Stimulated activated naive B cell treated with anti-CD40 and anti-IgM and Interleukin-4, amounts not matched to agents 10 μg/mL and 1 μg/mL and 100 μg/mL, for 72 hours (primary cell): ENCODE measurements at regions not wholly inside any gene's neighbourhood (a gene's known extent, or its start where the extent isn't known, plus 50 kb on each side); places are given as distances from the start of the nearest gene placed in this dataset.
A peak's percentile ranks its signal among the peaks of the same experiment; 100 is the strongest.
"Not testable (repeated sequence)": the region's sequence is repeated elsewhere in the genome, so short reads cannot be mapped to it uniquely, and the experiment has no call there.

Experiments used
- ATAC-seq, 2 donors: fragments of 150-1000 bp; cut with Tn5 transposase; replicated peaks; 2 replicates each; pipeline ENCODE4 v1.10.0; 2021; ENCODE audit warnings: moderate library complexity in 1 of 2
- DNase-seq: peaks from one replicate; pipeline ENCODE4 v3.0.0; 2021
- H3K27ac Mint-ChIP-seq: one replicate; pipeline ENCODE4 v1.8.0; 2022; ENCODE audit warnings: mild to moderate bottlenecking, mixed read lengths
- H3K27me3 Mint-ChIP-seq, 2 donors: one replicate each; pipeline ENCODE4 v1.8.0; 2022; ENCODE audit warnings: mixed read lengths in 2 of 2
- H3K36me3 Mint-ChIP-seq, 2 donors: one replicate each; pipeline ENCODE4 v1.8.0; 2022; ENCODE audit warnings: mixed read lengths in 2 of 2, mild to moderate bottlenecking in 1 of 2
- H3K4me1 Mint-ChIP-seq, 2 donors: one replicate each; pipeline ENCODE4 v1.8.0; 2022; ENCODE audit warnings: mixed read lengths in 2 of 2, mild to moderate bottlenecking in 1 of 2
- H3K4me3 Mint-ChIP-seq, 2 donors: one replicate each; pipeline ENCODE4 v1.8.0; 2022; ENCODE audit warnings: mild to moderate bottlenecking in 2 of 2, mixed read lengths in 2 of 2, moderate library complexity in 1 of 2
- H3K9me3 Mint-ChIP-seq, 2 donors: one replicate each; pipeline ENCODE4 v1.8.0; 2022; ENCODE audit warnings: mixed read lengths in 2 of 2, mild to moderate bottlenecking in 1 of 2

GRCh38 chr2:88396209-88396608 is 56.3 kb downstream of the FOXI3 start:
- no peak for ATAC-seq
- Mint-ChIP-seq H3K27ac (no peak overlapping the region), H3K4me3 (no peak overlapping the region), H3K9me3 (no peaks in the 10 kb centered on the region), H3K27me3 (peaks cover 4 to 40% of the 10 kb centered on the region in 2 donors), H3K4me1 (no peaks in the 10 kb centered on the region), H3K36me3 (no peaks in the 10 kb centered on the region)
- DNase-seq: no peak

- no peak overlapping the region for H3K27ac Mint-ChIP-seq
- peaks cover 4 to 5% of the 10 kb centered on the region in 2 donors for H3K9me3 Mint-ChIP-seq
- H3K36me3 Mint-ChIP-seq: no peaks in the 10 kb centered on the region
- no peak overlapping the region for H3K4me3 Mint-ChIP-seq
- no peak for ATAC-seq
- H3K4me1 Mint-ChIP-seq: no peaks in the 10 kb centered on the region
- DNase-seq: no peak
- H3K27me3 Mint-ChIP-seq: peaks cover 17 to 20% of the 10 kb centered on the region in 2 donors
Measured at GRCh38 chr2:88377641-88377991, 74.9 kb downstream of the FOXI3 start.

GRCh38 chr2:88372042-88372441 is 80.5 kb downstream of the FOXI3 start:
- Mint-ChIP-seq H3K4me3 (no peak overlapping the region), H3K36me3 (no peaks in the 10 kb centered on the region), H3K27me3 (peaks cover 16 to 23% of the 10 kb centered on the region in 2 donors), H3K27ac (no peak overlapping the region), H3K4me1 (no peaks in the 10 kb centered on the region), H3K9me3 (peaks cover 4 to 5% of the 10 kb centered on the region in 2 donors)
- DNase-seq: no peak
- no peak for ATAC-seq

GRCh38 chr2:88365408-88365807 is 87.1 kb downstream of the FOXI3 start:
- not testable (repeated sequence) for H3K27me3 Mint-ChIP-seq, H3K4me1 Mint-ChIP-seq, H3K4me3 Mint-ChIP-seq, H3K9me3 Mint-ChIP-seq, ATAC-seq, H3K27ac Mint-ChIP-seq, H3K36me3 Mint-ChIP-seq, DNase-seq

GRCh38 chr2:88355486-88355885 is 97.0 kb downstream of the FOXI3 start:
- peaks cover 24 to 33% of the 10 kb centered on the region in 2 donors for H3K27me3 Mint-ChIP-seq
- H3K4me1 Mint-ChIP-seq: peaks cover 3 to 13% of the 10 kb centered on the region in 2 donors
- H3K9me3 Mint-ChIP-seq: no peaks in the 10 kb centered on the region
- DNase-seq (no peak), ATAC-seq (no peak)
- no peaks in the 10 kb centered on the region for H3K36me3 Mint-ChIP-seq
- no peak overlapping the region for H3K4me3 Mint-ChIP-seq
- no peak overlapping the region for H3K27ac Mint-ChIP-seq

- H3K9me3 Mint-ChIP-seq: no peaks in the 10 kb centered on the region
- DNase-seq (no peak), ATAC-seq (no peak)
Measured at GRCh38 chr2:88351249-88351601, 101.3 kb downstream of the FOXI3 start.

GRCh38 chr2:88350331-88351248 is 101.9 kb downstream of the FOXI3 start:
- Mint-ChIP-seq H3K4me3 (peak overlapping the region; percentile 72 to 77), H3K27ac (no peak overlapping the region), H3K36me3 (no peaks in the 10 kb centered on the region), H3K4me1 (peaks cover 3 to 9% of the 10 kb centered on the region in 2 donors), H3K27me3 (peaks cover 38 to 55% of the 10 kb centered on the region in 2 donors), H3K9me3 (no peaks in the 10 kb centered on the region)
- DNase-seq (peak; percentile 47), ATAC-seq (peak; percentile 67 to 72)

More at GRCh38 chr2:88351249-88351601, 101.3 kb downstream of the FOXI3 start:
- no peak overlapping the region for H3K27ac Mint-ChIP-seq
- H3K36me3 Mint-ChIP-seq: no peaks in the 10 kb centered on the region
- H3K4me1 Mint-ChIP-seq: peaks cover 3 to 9% of the 10 kb centered on the region in 2 donors
- no peak overlapping the region for H3K4me3 Mint-ChIP-seq
- H3K27me3 Mint-ChIP-seq: peaks cover 40 to 54% of the 10 kb centered on the region in 2 donors

GRCh38 chr2:88345842-88346241 is 106.7 kb downstream of the FOXI3 start:
- peaks cover 2 to 4% of the 10 kb centered on the region in 2 donors for H3K4me1 Mint-ChIP-seq
- H3K36me3 Mint-ChIP-seq: peaks cover 0 to 1% of the 10 kb centered on the region in 2 donors
- H3K9me3 Mint-ChIP-seq: peaks cover 0 to under 1% of the 10 kb centered on the region in 2 donors
- no peak for ATAC-seq
- DNase-seq: no peak
- no peak overlapping the region for H3K4me3 Mint-ChIP-seq
- no peak overlapping the region for H3K27ac Mint-ChIP-seq
- H3K27me3 Mint-ChIP-seq: peaks cover 20 to 45% of the 10 kb centered on the region in 2 donors

GRCh38 chr2:88342749-88343148 is 109.7 kb downstream of the FOXI3 start:
- H3K9me3 Mint-ChIP-seq: peaks cover 3 to 4% of the 10 kb centered on the region in 2 donors

GRCh38 chr2:88334418-88334817 is 118.1 kb downstream of the FOXI3 start:
- no peak for ATAC-seq
- no peak for DNase-seq
- Mint-ChIP-seq H3K4me1 (peaks cover 0 to 3% of the 10 kb centered on the region in 2 donors), H3K27ac (no peak overlapping the region), H3K27me3 (peaks cover 27 to 36% of the 10 kb centered on the region in 2 donors), H3K4me3 (no peak overlapping the region), H3K36me3 (no peaks in the 10 kb centered on the region), H3K9me3 (no peaks in the 10 kb centered on the region)

More at GRCh38 chr2:88342749-88343148, 109.7 kb downstream of the FOXI3 start:
- H3K27ac Mint-ChIP-seq: no peak overlapping the region
- H3K36me3 Mint-ChIP-seq: peaks cover 0 to 1% of the 10 kb centered on the region in 2 donors
- no peak for DNase-seq
- peaks cover 5 to 24% of the 10 kb centered on the region in 2 donors for H3K27me3 Mint-ChIP-seq
- no peak for ATAC-seq
- H3K4me1 Mint-ChIP-seq: peaks cover 0 to 2% of the 10 kb centered on the region in 2 donors
- H3K4me3 Mint-ChIP-seq: no peak overlapping the region

- no peak overlapping the region for H3K27ac Mint-ChIP-seq
Measured at GRCh38 chr2:88331239-88331638, 121.3 kb downstream of the FOXI3 start.

GRCh38 chr2:88329815-88330603 is 122.5 kb downstream of the FOXI3 start:
- no peaks in the 10 kb centered on the region for H3K36me3 Mint-ChIP-seq
- no peak overlapping the region for H3K4me3 Mint-ChIP-seq
- H3K9me3 Mint-ChIP-seq: no peaks in the 10 kb centered on the region
- H3K27ac Mint-ChIP-seq: no peak overlapping the region
- peaks cover 30 to 34% of the 10 kb centered on the region in 2 donors for H3K27me3 Mint-ChIP-seq
- H3K4me1 Mint-ChIP-seq: peaks cover 0 to 3% of the 10 kb centered on the region in 2 donors
- DNase-seq: no peak
- ATAC-seq: no peak

More at GRCh38 chr2:88331239-88331638, 121.3 kb downstream of the FOXI3 start:
- ATAC-seq (no peak), DNase-seq (no peak)
- Mint-ChIP-seq H3K27me3 (peaks cover 29 to 37% of the 10 kb centered on the region in 2 donors), H3K36me3 (no peaks in the 10 kb centered on the region), H3K4me1 (peaks cover 0 to 3% of the 10 kb centered on the region in 2 donors), H3K4me3 (no peak overlapping the region), H3K9me3 (no peaks in the 10 kb centered on the region)

- H3K9me3 Mint-ChIP-seq: peaks cover 4% of the 10 kb centered on the region in 2 donors
- DNase-seq: no peak
Measured at GRCh38 chr2:88321449-88322248, 130.8 kb downstream of the FOXI3 start.

More at GRCh38 chr2:88321449-88322248, 130.8 kb downstream of the FOXI3 start:
- Mint-ChIP-seq H3K36me3 (no peaks in the 10 kb centered on the region), H3K4me1 (no peaks in the 10 kb centered on the region), H3K27me3 (peaks cover 22 to 40% of the 10 kb centered on the region in 2 donors), H3K4me3 (no peak overlapping the region), H3K27ac (no peak overlapping the region)
- ATAC-seq: no peak
